ENCODE measurements at regions not wholly inside any gene's neighbourhood (a gene's known extent, or its start where the extent isn't known, plus 50 kb on each side); places are given as distances from the start of the nearest gene placed in this dataset.
A peak's percentile ranks its signal among the peaks of the same experiment; 100 is the strongest.
"Not testable (repeated sequence)": the region's sequence is repeated elsewhere in the genome, so short reads cannot be mapped to it uniquely, and the experiment has no call there.

DNA sequence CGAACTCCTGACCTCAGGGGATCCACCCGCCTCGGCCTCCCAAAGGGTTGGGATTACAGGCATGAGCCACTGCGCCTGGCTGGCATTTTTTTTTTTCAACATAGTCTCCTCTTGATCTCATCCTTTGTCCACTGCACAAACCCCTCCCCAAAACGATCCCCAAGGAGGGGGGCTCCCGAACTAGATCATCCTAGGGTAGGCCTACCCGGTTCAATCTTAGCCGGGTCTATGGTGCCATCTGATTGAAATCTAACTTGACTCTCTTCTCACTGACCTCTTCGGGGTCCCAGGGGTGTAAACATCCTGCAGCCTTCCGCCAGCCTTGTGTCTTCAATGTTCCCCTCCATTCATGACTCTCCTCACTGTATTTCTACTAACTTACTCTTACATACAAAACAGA, 140.5 kb upstream of the CRHR1 start:
- no peak for DNase-seq (ENCODE audit: low spot score)
- in situ Hi-C loops (cut with HindIII; ENCODE audit: low sequenced_read_pairs): no loop called here

DNA sequence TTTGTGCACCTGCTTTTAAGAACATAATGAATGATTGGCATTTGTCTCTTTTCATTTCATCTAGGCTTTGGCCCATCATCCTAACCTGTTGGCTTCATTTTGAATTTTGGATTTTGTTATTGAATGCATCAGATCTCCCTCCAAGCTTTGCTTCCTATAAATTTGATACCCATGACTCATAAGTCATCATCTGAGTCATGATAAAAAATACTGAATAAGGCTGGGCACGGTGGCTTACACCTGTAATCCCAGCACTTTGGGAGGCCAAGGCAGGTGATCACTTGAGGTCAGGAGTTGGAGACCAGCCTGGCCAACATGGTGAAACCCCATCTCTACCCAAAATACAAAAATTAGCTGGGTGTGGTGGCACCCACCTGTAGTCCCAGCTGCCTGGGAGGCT, 139.5 kb upstream of the CRHR1 start:
- DNase-seq (ENCODE audit: low spot score); in situ Hi-C loops (cut with HindIII; ENCODE audit: low sequenced_read_pairs): not testable (repeated sequence)

GRCh38 chr17:45645330-45645729, 138.8 kb upstream of the CRHR1 start:
- no peak for DNase-seq (ENCODE audit: low spot score)
- in situ Hi-C loops (cut with HindIII; ENCODE audit: low sequenced_read_pairs): no loop called here

GRCh38 chr17:45646288-45646988, 137.7 kb upstream of the CRHR1 start:
- no peak for DNase-seq (ENCODE audit: low spot score)
- in situ Hi-C loops (cut with HindIII; ENCODE audit: low sequenced_read_pairs): no loop called here

- in situ Hi-C loops (cut with HindIII; ENCODE audit: low sequenced_read_pairs): no loop called here
- no peak for DNase-seq (ENCODE audit: low spot score)
Observed at GRCh38 chr17:45648642-45649041, 135.5 kb upstream of the CRHR1 start.

DNA sequence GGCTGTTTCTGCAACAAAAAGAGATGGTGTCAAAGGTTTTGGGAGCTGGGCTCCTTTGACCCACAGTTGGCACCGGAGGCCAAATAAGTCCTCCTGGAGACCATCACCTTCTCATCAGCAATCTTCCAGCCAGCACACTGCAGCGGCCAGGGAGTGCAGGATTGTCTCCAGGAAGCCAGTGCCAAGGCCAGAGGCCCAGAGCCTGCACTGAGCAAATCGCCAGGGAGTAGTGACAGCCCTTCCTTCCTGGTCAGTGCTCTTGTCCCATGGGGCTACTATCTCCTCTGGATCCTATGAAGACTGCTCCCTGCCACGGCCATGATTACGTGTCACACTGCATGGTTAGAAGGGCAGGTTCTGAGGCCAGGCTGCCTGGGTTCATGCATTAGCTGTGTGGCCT, 134.3 kb upstream of the CRHR1 start:
- DNase-seq (ENCODE audit: low spot score): peak; percentile 53
- in situ Hi-C loops (cut with HindIII; ENCODE audit: low sequenced_read_pairs): loop anchor here (5.0 kb wide), 1 partner anchor 38 kb away; no protein-coding TSS in a partner anchor

DNA sequence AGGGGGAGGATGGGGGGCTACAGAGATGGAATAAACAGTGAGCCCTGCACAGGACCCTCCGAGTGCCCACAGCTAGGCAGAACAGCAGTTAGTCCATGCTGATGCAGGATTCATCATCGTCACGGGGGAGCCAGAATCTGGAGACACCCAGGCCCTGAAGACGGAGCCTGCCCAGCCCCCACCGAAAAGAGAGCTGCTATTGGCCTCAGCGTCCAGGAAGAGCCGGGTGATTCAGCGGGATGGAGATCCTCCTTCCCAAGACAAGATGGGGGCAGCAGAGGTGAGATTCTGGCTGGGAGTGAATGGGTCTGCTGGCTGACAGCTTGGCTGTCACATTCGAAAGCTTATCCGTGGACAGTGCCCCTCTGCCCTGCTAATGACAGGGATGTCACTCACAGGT, 133.6 kb upstream of the CRHR1 start:
- in situ Hi-C loops (cut with HindIII; ENCODE audit: low sequenced_read_pairs): loop anchor here (5.0 kb wide), 1 partner anchor 37 kb away; no protein-coding TSS in a partner anchor
- peak; percentile 46 for DNase-seq (ENCODE audit: low spot score)

DNA sequence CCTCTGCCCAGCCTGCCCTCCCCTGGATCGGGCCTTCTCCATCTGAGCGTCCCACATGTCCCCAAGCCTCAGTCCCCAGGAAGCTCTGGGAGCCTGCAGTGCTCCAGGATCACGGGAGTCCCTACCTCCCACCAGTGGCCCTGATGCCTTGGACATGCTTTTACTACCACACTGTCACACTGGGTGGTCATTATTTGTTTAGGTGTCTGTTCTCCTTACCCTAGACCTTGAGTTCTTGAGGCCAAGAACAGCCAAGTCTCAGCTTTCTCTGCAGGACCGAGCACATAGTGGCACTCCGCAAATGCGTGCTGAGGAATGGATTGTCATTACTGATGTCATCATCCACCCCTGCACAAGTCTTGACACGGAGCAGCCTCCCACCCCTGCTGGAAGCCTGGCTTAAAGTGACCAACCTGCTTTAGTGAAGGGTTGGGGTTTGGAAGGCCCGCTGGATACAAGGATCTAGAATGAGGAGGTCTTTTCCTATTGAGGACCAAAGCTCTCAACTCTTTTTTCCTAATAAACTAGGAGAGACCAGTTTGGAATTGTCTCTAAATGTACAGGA, 132.9 kb upstream of the CRHR1 start:
- in situ Hi-C loops (cut with HindIII; ENCODE audit: low sequenced_read_pairs): loop anchor here (5.0 kb wide), 1 partner anchor 36 kb away; no protein-coding TSS in a partner anchor
- no peak for DNase-seq (ENCODE audit: low spot score)

DNA sequence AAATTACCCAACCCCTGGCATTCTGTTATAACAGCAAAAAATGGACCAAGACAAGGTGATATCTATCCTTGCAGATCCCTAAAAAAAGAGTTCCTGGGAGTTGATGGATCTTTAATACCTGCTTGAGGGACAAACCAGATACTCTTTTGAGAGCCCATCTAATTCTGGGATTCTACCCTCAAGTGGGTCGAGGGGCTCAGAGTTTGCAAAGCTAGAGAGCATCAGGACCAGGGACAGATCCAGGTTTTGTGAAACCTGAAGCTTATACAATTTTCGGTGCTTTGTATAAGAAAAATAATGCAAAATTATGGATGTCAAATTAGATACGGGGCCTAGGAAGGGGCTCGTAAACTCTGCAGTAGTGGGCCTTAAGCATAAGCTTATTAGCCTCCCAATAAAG, 130.5 kb upstream of the CRHR1 start:
- in situ Hi-C loops (cut with HindIII; ENCODE audit: low sequenced_read_pairs): loop anchor here (5.0 kb wide), 1 partner anchor 34 kb away; no protein-coding TSS in a partner anchor
- no peak for DNase-seq (ENCODE audit: low spot score)

GRCh38 chr17:45656527-45657181, 127.5 kb upstream of the CRHR1 start:
- in situ Hi-C loops (cut with HindIII; ENCODE audit: low sequenced_read_pairs): no loop called here
- DNase-seq (ENCODE audit: low spot score): no peak

DNA sequence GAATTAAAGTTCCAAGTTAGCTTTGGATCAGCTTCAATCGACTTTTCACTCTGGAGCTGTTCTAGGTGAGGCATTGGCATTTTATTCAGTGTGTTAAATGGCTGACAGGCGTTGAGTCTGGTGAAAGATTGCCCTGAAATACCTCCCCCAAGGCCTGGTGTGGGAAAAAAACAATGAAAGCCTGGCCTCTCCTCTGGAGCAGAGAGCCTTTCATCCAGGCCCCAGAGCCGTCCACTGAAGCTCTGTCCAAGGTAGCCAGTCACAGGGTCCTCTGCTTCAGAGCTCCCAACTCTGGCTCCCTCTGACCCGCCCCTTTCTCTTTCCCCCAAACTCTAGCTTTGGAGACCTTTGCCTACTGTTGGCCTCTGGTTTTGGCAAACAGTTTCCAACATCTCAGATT, 123.6 kb upstream of the CRHR1 start:
- in situ Hi-C loops (cut with HindIII; ENCODE audit: low sequenced_read_pairs): no loop called here
- no peak for DNase-seq (ENCODE audit: low spot score)

- in situ Hi-C loops (cut with HindIII; ENCODE audit: low sequenced_read_pairs): no loop called here
- no peak for DNase-seq (ENCODE audit: low spot score)
Observed at GRCh38 chr17:45662432-45662831, 121.7 kb upstream of the CRHR1 start.

DNA sequence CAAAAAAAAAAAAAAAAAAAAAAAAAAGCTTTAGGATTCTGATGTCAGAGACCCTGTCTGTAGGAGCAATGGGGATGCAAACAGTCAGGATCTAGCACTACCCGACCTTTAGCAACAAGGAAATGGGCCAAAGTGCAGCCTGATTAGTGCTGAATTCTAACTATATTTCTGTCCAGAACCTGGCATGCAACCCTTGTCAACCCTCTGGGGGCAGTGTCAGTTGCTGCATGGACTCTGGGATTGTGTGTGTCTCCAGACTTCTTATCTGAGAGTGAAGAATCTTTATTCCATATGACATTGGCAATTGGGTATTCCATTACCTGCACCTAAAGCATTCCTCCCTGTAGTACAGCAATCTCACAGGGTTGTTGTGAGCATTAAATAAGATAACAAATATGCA, 120.3 kb upstream of the CRHR1 start:
- DNase-seq (ENCODE audit: low spot score): no peak
- in situ Hi-C loops (cut with HindIII; ENCODE audit: low sequenced_read_pairs): no loop called here

GRCh38 chr17:45664921-45665320, 119.2 kb upstream of the CRHR1 start:
- no peak for DNase-seq (ENCODE audit: low spot score)
- in situ Hi-C loops (cut with HindIII; ENCODE audit: low sequenced_read_pairs): no loop called here

DNA sequence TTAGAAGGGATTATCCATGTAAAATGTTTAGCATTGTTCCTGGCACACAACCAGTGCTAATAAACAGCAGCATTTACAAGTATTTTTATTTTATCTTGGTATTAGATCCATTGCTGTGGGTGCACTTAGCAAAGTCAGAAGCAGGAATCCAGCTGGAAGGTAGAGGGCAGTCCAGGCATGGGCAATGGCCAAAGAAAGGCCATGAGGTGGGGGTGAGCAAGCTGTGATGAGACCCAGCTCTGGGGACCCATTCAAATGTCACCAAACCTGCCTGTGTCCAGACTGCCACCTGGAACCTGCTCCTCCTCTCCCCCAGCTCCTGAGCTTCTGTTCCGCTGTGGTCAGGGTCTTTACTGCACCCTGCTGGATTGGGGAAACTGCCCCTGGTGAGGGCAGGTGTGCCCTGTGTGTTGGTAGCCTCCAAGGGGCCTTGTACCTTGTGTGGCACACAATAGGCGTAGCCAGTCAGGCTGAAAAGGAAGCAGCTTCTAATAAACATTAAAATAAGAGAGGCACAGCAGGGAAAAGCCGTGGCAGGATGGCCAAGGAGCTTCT, 118.0 kb upstream of the CRHR1 start:
- in situ Hi-C loops (cut with HindIII; ENCODE audit: low sequenced_read_pairs): no loop called here
- peak; percentile 59 for DNase-seq (ENCODE audit: low spot score)

DNA sequence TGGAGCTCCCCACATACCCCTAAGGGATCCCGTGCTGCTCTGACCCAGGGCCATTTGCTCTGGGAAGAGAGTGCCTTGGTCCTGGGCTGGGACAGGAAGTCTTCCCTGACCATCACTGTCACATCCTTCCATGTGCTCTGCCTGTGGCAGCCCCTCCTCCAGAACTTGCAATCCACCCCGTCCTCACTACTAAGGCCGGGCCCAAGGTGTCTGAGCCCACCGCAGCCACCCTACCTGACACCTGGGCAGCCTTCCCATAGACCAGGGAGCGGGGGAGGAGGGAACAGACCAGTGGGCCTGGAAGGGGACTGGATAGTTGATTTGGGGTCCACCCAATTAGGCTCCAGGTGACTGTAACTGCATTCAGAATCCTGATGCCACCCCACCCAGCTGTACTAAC, 117.5 kb upstream of the CRHR1 start:
- in situ Hi-C loops (cut with HindIII; ENCODE audit: low sequenced_read_pairs): no loop called here
- no peak for DNase-seq (ENCODE audit: low spot score)

- peak; percentile 22 for DNase-seq (ENCODE audit: low spot score)
- in situ Hi-C loops (cut with HindIII; ENCODE audit: low sequenced_read_pairs): no loop called here
Observed at GRCh38 chr17:45667591-45668171, 116.4 kb upstream of the CRHR1 start.

DNA sequence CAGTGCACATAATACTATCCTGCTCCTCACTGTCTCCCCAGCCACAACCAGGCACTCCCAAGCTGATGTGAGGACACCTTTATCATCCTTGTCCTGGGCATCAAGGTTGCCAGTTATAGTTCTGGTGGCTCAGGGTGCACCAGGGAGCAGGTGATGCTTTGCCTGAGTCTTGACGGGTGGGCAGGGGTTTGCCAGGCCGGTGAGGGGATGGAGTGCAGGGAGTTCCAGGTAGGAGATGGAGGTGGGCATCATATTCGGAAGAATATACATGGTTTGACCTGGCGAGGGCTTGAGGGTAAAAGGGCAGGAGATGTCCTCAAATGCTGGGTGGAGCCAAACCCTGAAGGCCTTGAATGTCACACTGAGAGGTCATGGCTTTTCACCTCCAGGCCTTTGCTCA, 115.8 kb upstream of the CRHR1 start:
- DNase-seq (ENCODE audit: low spot score): no peak
- in situ Hi-C loops (cut with HindIII; ENCODE audit: low sequenced_read_pairs): no loop called here

- DNase-seq (ENCODE audit: low spot score): no peak
Observed at GRCh38 chr17:45672301-45672700, 111.8 kb upstream of the CRHR1 start.

DNA sequence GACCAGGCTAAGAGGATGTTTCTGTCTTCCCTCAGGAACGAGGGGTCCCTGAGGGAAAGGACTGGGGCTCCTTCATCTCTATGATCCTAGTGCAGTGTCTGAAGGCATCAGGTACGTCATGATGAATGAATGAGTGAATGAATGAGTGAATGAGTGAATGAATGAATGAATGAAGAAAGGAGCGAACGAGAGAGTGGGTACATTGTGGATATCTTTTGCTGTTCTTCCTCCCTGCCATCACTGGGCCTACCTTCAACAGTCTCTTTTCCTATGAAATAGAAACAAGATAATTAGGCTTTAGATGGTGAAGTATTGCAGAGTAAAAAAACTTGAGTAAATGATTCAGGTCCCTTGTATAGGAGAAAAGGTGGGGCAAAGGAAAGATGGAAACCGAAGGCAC, 111.3 kb upstream of the CRHR1 start:
- no peak for DNase-seq (ENCODE audit: low spot score)
- in situ Hi-C loops (cut with HindIII; ENCODE audit: low sequenced_read_pairs): no loop called here

More at GRCh38 chr17:45672301-45672700, 111.8 kb upstream of the CRHR1 start:
- in situ Hi-C loops (cut with HindIII; ENCODE audit: low sequenced_read_pairs): no loop called here

Measured in G401 (cell line).